Lung microvascular endothelial cell (primary cell): ENCODE measurements at regions not wholly inside any gene's neighbourhood (a gene's known extent, or its start where the extent isn't known, plus 50 kb on each side); places are given as distances from the start of the nearest gene placed in this dataset.

Experiments used
- DNase-seq, 2 donors: peaks; one replicate each; pipeline versions ENCODE4 v3.0.0 to v3.0.0-alpha.2; 2010; ENCODE audit warnings: low read depth in 2 of 2

GRCh38 chrX:147832707-147833348 lies 78.9 kb upstream of the FMR1 start:
- no peak for DNase-seq

- peak; percentile 1 to 12 for DNase-seq
Measured at GRCh38 chrX:147838465-147839131, 73.1 kb upstream of the FMR1 start.

- DNase-seq: no peak
Measured at GRCh38 chrX:147846676-147847075, 65.0 kb upstream of the FMR1 start.

GRCh38 chrX:147847999-147848398 lies 63.7 kb upstream of the FMR1 start:
- no peak for DNase-seq

- no peak for DNase-seq
Measured at GRCh38 chrX:147848543-147849443, 62.9 kb upstream of the FMR1 start.

- DNase-seq: no peak
Measured at GRCh38 chrX:147850875-147851274, 60.8 kb upstream of the FMR1 start.

GRCh38 chrX:147853701-147854100 lies 58.0 kb upstream of the FMR1 start:
- DNase-seq: no peak

GRCh38 chrX:147859666-147860065 lies 52.1 kb upstream of the FMR1 start:
- no peak for DNase-seq
